ENCODE measurements at regions not wholly inside any gene's neighbourhood (a gene's known extent, or its start where the extent isn't known, plus 50 kb on each side); places are given as distances from the start of the nearest gene placed in this dataset.
"Not testable (repeated sequence)": the region's sequence is repeated elsewhere in the genome, so short reads cannot be mapped to it uniquely, and the experiment has no call there.

DNA sequence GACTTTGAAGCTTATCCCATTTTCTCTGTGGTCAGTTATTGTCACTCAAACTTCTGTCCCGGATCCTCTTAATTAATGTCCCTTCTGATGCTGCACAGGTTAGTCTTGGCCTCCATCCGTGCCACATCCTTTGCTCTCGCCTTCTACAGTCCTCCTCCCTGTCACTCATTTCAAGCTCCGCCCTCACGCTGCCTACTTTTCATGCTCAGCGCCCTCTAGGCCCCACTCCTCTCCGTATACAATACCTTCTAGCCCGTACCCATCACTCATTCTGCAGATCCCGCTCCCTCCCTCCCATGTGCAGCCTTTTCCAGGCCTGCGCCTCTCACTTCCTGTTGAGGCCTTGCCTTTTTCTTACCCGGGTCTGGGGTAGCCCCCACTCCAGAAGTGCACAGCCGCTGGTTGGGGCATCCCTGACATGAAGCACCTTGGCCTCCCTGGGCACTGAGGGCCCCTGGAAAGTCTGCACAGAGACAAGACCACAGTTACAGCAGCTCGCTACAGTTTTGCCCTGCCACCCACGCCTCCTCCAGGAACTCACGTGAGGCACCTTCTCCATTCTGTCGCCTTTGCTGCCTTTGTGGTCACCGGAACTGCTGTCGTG lies 88.5 kb upstream of the SLC25A48 start:
- no peak for DNase-seq (ENCODE audit: extremely low spot score)
- CTCF ChIA-PET = no interaction called here
- POLR2A ChIA-PET = no interaction called here
- TF ChIP-seq, protein P1, sequence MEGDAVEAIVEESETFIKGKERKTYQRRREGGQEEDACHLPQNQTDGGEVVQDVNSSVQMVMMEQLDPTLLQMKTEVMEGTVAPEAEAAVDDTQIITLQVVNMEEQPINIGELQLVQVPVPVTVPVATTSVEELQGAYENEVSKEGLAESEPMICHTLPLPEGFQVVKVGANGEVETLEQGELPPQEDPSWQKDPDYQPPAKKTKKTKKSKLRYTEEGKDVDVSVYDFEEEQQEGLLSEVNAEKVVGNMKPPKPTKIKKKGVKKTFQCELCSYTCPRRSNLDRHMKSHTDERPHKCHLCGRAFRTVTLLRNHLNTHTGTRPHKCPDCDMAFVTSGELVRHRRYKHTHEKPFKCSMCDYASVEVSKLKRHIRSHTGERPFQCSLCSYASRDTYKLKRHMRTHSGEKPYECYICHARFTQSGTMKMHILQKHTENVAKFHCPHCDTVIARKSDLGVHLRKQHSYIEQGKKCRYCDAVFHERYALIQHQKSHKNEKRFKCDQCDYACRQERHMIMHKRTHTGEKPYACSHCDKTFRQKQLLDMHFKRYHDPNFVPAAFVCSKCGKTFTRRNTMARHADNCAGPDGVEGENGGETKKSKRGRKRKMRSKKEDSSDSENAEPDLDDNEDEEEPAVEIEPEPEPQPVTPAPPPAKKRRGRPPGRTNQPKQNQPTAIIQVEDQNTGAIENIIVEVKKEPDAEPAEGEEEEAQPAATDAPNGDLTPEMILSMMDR (IDR thresholded peaks at IDR 0.05; ENCODE audit: control extremely low read depth, extremely low read depth, low read depth, missing control alignments) = no peak

DNA sequence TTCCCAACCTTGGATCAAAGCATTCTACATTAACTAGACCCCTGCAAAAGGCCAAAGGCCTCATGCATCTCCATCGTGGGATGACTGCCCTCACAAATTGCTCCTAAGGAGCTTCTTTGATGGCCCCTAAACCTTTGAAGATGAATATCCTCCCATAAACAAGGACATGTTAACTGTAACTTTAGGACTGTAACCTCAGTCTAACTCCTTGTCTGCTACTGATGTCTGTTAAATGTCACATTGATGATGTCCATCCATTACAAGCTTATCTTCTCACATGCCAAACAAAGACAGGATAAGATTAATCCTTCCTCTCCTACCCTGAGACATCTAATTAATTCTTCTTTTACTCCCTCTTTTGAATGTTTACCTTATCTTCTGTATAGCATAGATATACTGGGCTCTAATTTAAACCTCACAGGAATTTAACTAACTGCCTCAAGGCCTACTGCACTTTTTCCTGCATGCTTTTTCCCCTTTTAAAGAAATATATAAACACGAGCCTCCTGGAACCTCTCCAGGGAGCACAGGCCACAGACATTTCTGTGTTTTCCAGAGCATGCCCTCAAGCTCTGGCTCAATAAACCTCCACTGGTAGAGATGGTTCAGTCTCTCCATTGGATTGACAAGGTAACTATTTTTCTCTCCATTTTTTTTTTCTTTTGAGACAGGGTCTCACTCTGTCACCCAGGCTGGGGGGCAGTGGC lies 90.6 kb upstream of the SLC25A48 start:
- no peak for DNase-seq (ENCODE audit: extremely low spot score)
- ChIA-PET POLR2A (no interaction called here), CTCF (interaction anchor here (0.9 to 1.8 kb wide), 2 partner anchors 39 to 87 kb away, joined by 3 to 4 read pairs; no protein-coding TSS in a partner anchor)
- TF ChIP-seq, protein P1 (IDR thresholded peaks at IDR 0.05; ENCODE audit: control extremely low read depth, extremely low read depth, low read depth, missing control alignments) = no peak

DNA sequence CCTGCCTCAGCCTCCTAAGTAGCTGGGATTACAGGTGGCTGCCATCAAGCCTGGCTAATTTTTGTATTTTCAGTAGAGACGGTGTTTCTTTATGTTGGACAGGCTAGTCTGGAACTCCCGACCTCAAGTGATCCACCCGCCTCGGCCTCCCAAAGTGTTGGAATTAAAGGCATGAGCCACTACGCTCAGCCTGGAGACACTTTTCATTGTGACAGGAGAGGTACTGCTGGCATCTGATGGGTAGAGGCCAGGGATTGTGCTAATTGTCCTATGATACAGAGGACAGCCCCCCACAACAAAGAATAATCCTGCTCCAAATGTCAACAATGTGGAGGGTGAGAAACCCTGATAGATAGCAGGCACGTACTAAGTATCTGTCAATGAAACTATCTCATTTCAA lies 91.3 kb upstream of the SLC25A48 start:
- no peak for DNase-seq (ENCODE audit: extremely low spot score)
- POLR2A ChIA-PET = no interaction called here
- TF ChIP-seq, protein P1 (IDR thresholded peaks at IDR 0.05; ENCODE audit: control extremely low read depth, extremely low read depth, low read depth, missing control alignments) = no peak
- CTCF ChIA-PET = interaction anchor here (1.8 kb wide), 1 partner anchor 87 kb away, joined by 4 read pairs; no protein-coding TSS in a partner anchor

DNA sequence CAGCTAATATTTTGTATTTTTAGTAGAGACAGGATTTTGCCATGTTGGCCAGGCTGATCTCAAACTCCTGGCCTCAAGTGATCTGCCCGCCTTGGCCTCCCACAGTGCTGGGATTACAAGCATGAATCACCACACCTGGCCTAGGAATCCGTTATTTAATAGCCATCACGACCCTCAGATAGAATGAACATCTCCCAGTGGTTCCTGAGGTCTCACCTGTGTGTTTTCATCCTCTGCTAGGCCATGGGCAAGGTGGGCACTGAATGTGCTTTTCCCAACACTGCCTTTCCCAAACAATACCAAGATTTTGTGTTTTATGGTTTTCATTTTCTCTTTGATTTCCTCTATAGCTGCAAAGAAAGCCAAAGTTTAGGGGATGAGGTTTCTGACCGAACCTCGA lies 92.2 kb upstream of the SLC25A48 start:
- POLR2A ChIA-PET, CTCF ChIA-PET: not testable (repeated sequence)

DNA sequence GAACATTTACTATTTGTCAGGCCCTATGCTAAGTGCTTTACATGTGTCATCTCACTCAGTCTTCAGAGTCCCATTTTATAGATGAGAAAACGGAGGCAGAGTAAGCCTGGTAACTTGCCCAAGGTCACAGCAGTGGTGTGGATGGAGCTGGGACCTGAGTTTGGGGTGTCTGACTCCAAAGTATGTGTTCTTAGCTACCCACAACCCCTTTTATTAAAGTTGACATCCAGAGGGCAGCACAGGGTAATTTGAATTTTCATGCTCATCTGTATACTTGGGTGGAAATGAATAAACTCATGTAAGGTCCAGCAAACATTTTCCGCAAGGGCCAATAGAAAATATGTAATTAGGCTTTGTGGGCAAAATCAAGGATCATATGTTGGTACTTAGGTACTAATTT lies 93.4 kb upstream of the SLC25A48 start:
- TF ChIP-seq, protein P1 (IDR thresholded peaks at IDR 0.05; ENCODE audit: control extremely low read depth, extremely low read depth, low read depth, missing control alignments) = no peak
- CTCF ChIA-PET = interaction anchor here (0.8 to 2.0 kb wide), 3 partner anchors 10 to 89 kb away, joined by 3 to 5 read pairs (median 4); no protein-coding TSS in a partner anchor

More for the DNA sequence above, 92.2 kb upstream of the SLC25A48 start:
- not testable (repeated sequence) for DNase-seq (ENCODE audit: extremely low spot score)

DNA sequence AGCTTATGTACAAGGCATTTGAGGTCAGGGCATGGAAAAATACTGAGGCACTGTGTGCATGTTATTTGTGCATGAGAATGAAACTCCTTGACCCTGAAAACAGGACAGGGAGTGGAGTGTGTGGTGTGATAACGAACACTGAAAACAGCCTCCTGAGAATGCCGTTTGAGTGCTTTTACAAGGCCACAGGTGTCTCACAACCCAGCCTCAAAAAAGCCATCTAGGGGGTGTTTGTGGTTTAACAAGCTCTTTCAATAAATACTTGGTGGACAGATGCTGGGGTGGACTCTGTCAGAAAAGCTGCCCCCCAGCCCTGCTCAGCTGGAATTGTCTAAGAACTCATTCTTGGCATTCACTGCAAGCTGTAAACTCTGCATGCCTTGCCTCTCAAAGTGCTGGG lies 94.0 kb upstream of the SLC25A48 start:
- CTCF ChIA-PET = interaction anchor here (0.8 to 2.0 kb wide), 3 partner anchors 10 to 90 kb away, joined by 3 to 5 read pairs (median 4); no protein-coding TSS in a partner anchor
- TF ChIP-seq, protein P1 (IDR thresholded peaks at IDR 0.05; ENCODE audit: control extremely low read depth, extremely low read depth, low read depth, missing control alignments) = no peak
- DNase-seq (ENCODE audit: extremely low spot score) = no peak
- POLR2A ChIA-PET = no interaction called here

More for the DNA sequence above, 93.4 kb upstream of the SLC25A48 start:
- DNase-seq (ENCODE audit: extremely low spot score) = no peak
- POLR2A ChIA-PET = no interaction called here

DNA sequence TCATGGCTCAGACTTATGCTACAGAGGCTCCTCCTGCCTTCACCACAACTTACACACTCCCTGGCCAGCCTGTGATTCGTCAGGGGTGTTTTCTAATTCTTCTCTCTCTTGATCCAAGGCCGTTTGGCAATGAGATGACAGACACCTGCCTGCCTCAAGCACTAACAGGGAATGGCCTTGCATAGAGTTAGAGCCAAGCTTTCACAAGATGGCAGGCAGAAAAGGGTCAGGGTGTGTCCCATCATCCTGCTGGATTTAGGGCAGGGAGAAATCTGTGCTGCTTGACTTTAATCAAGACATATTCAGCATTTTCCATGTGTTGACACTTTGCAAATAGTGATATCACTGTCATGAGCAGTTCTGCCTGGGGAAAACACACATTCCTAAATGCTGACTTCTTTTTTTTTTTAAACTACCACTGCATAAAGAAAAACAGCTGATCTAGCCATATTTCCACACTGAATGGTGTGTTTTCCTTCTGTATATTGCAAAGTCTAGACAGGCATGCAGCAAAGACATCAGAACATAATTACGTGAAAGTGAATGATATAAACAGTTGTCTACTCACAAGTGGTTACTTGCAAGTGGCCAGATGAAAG lies 95.0 kb upstream of the SLC25A48 start:
- no peak for DNase-seq (ENCODE audit: extremely low spot score)
- TF ChIP-seq, protein P1 (IDR thresholded peaks at IDR 0.05; ENCODE audit: control extremely low read depth, extremely low read depth, low read depth, missing control alignments) = no peak
- ChIA-PET CTCF (interaction anchor here (2.0 kb wide), 1 partner anchor 10 kb away, joined by 5 read pairs; no protein-coding TSS in a partner anchor), POLR2A (no interaction called here)
